ENCODE measurements at regions not wholly inside any gene's neighbourhood (a gene's known extent, or its start where the extent isn't known, plus 50 kb on each side); places are given as distances from the start of the nearest gene placed in this dataset.
"Not testable (repeated sequence)": the region's sequence is repeated elsewhere in the genome, so short reads cannot be mapped to it uniquely, and the experiment has no call there.

GRCh38 chr15:58378241-58379085, 53.3 kb upstream of the LIPC start:
- 72 to 90% (median 87%) methylated on average over 6 of the region's 6 CpGs for WGBS, 5 donors
- no peaks in the 10 kb centered on the region for H3K4me1 ChIP-seq
- no peak for TF ChIP-seq EP300 (IDR thresholded peaks at IDR 0.05)
- no peak for TF ChIP-seq POLR2A (IDR thresholded peaks at IDR 0.05)
- TF ChIP-seq CTCF (IDR thresholded peaks at IDR 0.05): no peak
- TF ChIP-seq POLR2AphosphoS5 (IDR thresholded peaks at IDR 0.05): no peak
- no peak overlapping the region for H3K27ac ChIP-seq
- no peaks in the 10 kb centered on the region for H3K27me3 ChIP-seq
- intact Hi-C loops (cut with DNase I; ENCODE audit: low total_unique reads): no loop called here
- no peak for DNase-seq
- H3K9me3 ChIP-seq: peaks cover 0 to 10% (median 4%) of the 10 kb centered on the region in 4 donors
- H3K4me3 ChIP-seq: no peak overlapping the region
- H3K36me3 ChIP-seq: no peaks in the 10 kb centered on the region

GRCh38 chr15:58379454-58379853, 52.3 kb upstream of the LIPC start:
- H3K36me3 ChIP-seq; H3K27me3 ChIP-seq; intact Hi-C loops (cut with DNase I; ENCODE audit: low total_unique reads); H3K27ac ChIP-seq; DNase-seq; H3K4me1 ChIP-seq; H3K4me3 ChIP-seq: not testable (repeated sequence)
- peaks cover 0 to 10% (median 4%) of the 10 kb centered on the region in 4 donors for H3K9me3 ChIP-seq

GRCh38 chr15:58380280-58380945, 51.4 kb upstream of the LIPC start:
- TF ChIP-seq POLR2AphosphoS5 (IDR thresholded peaks at IDR 0.05) (no peak), POLR2A (IDR thresholded peaks at IDR 0.05) (no peak), EP300 (IDR thresholded peaks at IDR 0.05) (no peak), CTCF (IDR thresholded peaks at IDR 0.05) (no peak)
- Histone ChIP-seq H3K4me3 (no peak overlapping the region), H3K36me3 (no peaks in the 10 kb centered on the region), H3K27me3 (no peaks in the 10 kb centered on the region), H3K9me3 (peaks cover 0 to 10% (median 4%) of the 10 kb centered on the region in 4 donors), H3K4me1 (no peaks in the 10 kb centered on the region), H3K27ac (no peak overlapping the region)
- 72 to 80% (median 76%) methylated on average over 4 of the region's 4 CpGs for WGBS, 5 donors
- no peak for DNase-seq
- intact Hi-C loops (cut with DNase I; ENCODE audit: low total_unique reads): no loop called here

GRCh38 chr15:58381697-58382096, 50.1 kb upstream of the LIPC start:
- H3K4me1 ChIP-seq: no peaks in the 10 kb centered on the region
- no peaks in the 10 kb centered on the region for H3K36me3 ChIP-seq
- WGBS, 5 donors: 83 to 95% (median 86%) methylated on average over 4 of the region's 4 CpGs
- no peak for DNase-seq
- H3K27me3 ChIP-seq: no peaks in the 10 kb centered on the region
- peaks cover 0 to 10% (median 4%) of the 10 kb centered on the region in 4 donors for H3K9me3 ChIP-seq
- no peak overlapping the region for H3K27ac ChIP-seq
- H3K4me3 ChIP-seq: no peak overlapping the region
- TF ChIP-seq CTCF (IDR thresholded peaks at IDR 0.05): no peak
- no peak for TF ChIP-seq EP300 (IDR thresholded peaks at IDR 0.05)
- no peak for TF ChIP-seq POLR2A (IDR thresholded peaks at IDR 0.05)
- intact Hi-C loops (cut with DNase I; ENCODE audit: low total_unique reads): no loop called here
